Skeletal muscle satellite cell (primary cell): ENCODE measurements at regions not wholly inside any gene's neighbourhood (a gene's known extent, or its start where the extent isn't known, plus 50 kb on each side); places are given as distances from the start of the nearest gene placed in this dataset.

Source experiments
- H3K27me3 ChIP-seq: 2 replicates; pipeline ENCODE4 v1.7.0; 2013; ENCODE audit warnings: low read length; ENCODE audit not compliant: control insufficient read depth, insufficient read depth
- H3K36me3 ChIP-seq: 2 replicates; pipeline ENCODE4 v1.7.0; 2013; ENCODE audit warnings: mild to moderate bottlenecking, control low read depth, low read length; ENCODE audit not compliant: insufficient read depth
- H3K4me1 ChIP-seq: 2 replicates; pipeline ENCODE4 v1.7.0; 2013; ENCODE audit warnings: low read length; ENCODE audit not compliant: control insufficient read depth, insufficient read depth
- H3K4me2 ChIP-seq: 2 replicates; pipeline ENCODE4 v1.7.0; 2013; ENCODE audit warnings: mild to moderate bottlenecking, low read length
- H3K4me3 ChIP-seq: 2 replicates; pipeline ENCODE4 v1.7.0; 2013; ENCODE audit warnings: low read length
- H3K9ac ChIP-seq: 2 replicates; pipeline ENCODE4 v1.7.0; 2013; ENCODE audit warnings: mild to moderate bottlenecking, low read depth, low read length, moderate library complexity
- H3K9me3 ChIP-seq: replicated peaks from 2 replicates; pipeline ENCODE4 v1.7.0; 2013; ENCODE audit warnings: mild to moderate bottlenecking, control low read depth, low read length

GRCh38 chrX:51798701-51799100 lies 55.5 kb downstream of the GSPT2 start:
- no peak overlapping the region for H3K9ac ChIP-seq
- H3K4me2 ChIP-seq, result no peak overlapping the region
- no peaks in the 10 kb centered on the region for H3K36me3 ChIP-seq
- no peak overlapping the region for H3K4me3 ChIP-seq
- peaks cover 8% of the 10 kb centered on the region for H3K27me3 ChIP-seq
- H3K9me3 ChIP-seq, result no peaks in the 10 kb centered on the region
- H3K4me1 ChIP-seq, result no peaks in the 10 kb centered on the region

- peaks cover 4% of the 10 kb centered on the region for H3K27me3 ChIP-seq
- H3K4me1 ChIP-seq, result no peaks in the 10 kb centered on the region
- peak overlapping the region; percentile 75 for H3K4me3 ChIP-seq
- no peaks in the 10 kb centered on the region for H3K9me3 ChIP-seq
- H3K9ac ChIP-seq, result peak overlapping the region; percentile 83
- no peaks in the 10 kb centered on the region for H3K36me3 ChIP-seq
- peak overlapping the region; percentile 77 for H3K4me2 ChIP-seq
Measured at GRCh38 chrX:51802917-51803688, 59.9 kb downstream of the GSPT2 start.

- H3K27me3 ChIP-seq, result peaks cover 4% of the 10 kb centered on the region
- H3K36me3 ChIP-seq, result no peaks in the 10 kb centered on the region
- H3K9me3 ChIP-seq, result no peaks in the 10 kb centered on the region
- no peaks in the 10 kb centered on the region for H3K4me1 ChIP-seq
- peak overlapping the region; percentile 83 for H3K9ac ChIP-seq
- H3K4me3 ChIP-seq, result peak overlapping the region; percentile 75
- peak overlapping the region; percentile 77 for H3K4me2 ChIP-seq
Measured at GRCh38 chrX:51803833-51804232, 60.6 kb downstream of the GSPT2 start.

GRCh38 chrX:51804741-51805140 lies 61.5 kb downstream of the GSPT2 start:
- no peaks in the 10 kb centered on the region for H3K27me3 ChIP-seq
- H3K36me3 ChIP-seq, result no peaks in the 10 kb centered on the region
- no peaks in the 10 kb centered on the region for H3K9me3 ChIP-seq
- no peak overlapping the region for H3K4me2 ChIP-seq
- no peak overlapping the region for H3K4me3 ChIP-seq
- no peak overlapping the region for H3K9ac ChIP-seq
- no peaks in the 10 kb centered on the region for H3K4me1 ChIP-seq

GRCh38 chrX:51813886-51814460 lies 70.7 kb downstream of the GSPT2 start:
- H3K4me3 ChIP-seq, result no peak overlapping the region
- H3K9me3 ChIP-seq, result no peaks in the 10 kb centered on the region
- no peaks in the 10 kb centered on the region for H3K27me3 ChIP-seq
- no peaks in the 10 kb centered on the region for H3K4me1 ChIP-seq
- H3K36me3 ChIP-seq, result no peaks in the 10 kb centered on the region
- no peak overlapping the region for H3K4me2 ChIP-seq
- no peak overlapping the region for H3K9ac ChIP-seq

GRCh38 chrX:51824061-51824460 lies 69.4 kb upstream of the MAGED1 start:
- no peak overlapping the region for H3K4me2 ChIP-seq
- no peaks in the 10 kb centered on the region for H3K4me1 ChIP-seq
- H3K9ac ChIP-seq, result no peak overlapping the region
- no peaks in the 10 kb centered on the region for H3K27me3 ChIP-seq
- H3K9me3 ChIP-seq, result no peaks in the 10 kb centered on the region
- no peaks in the 10 kb centered on the region for H3K36me3 ChIP-seq
- no peak overlapping the region for H3K4me3 ChIP-seq

GRCh38 chrX:51825436-51825835 lies 68.0 kb upstream of the MAGED1 start:
- Histone ChIP-seq H3K9ac (no peak overlapping the region), H3K27me3 (no peaks in the 10 kb centered on the region), H3K9me3 (no peaks in the 10 kb centered on the region), H3K4me1 (no peaks in the 10 kb centered on the region), H3K36me3 (no peaks in the 10 kb centered on the region), H3K4me2 (no peak overlapping the region), H3K4me3 (no peak overlapping the region)

GRCh38 chrX:51834076-51834475 lies 59.3 kb upstream of the MAGED1 start:
- Histone ChIP-seq H3K4me3 (no peak overlapping the region), H3K36me3 (no peaks in the 10 kb centered on the region), H3K9ac (no peak overlapping the region), H3K27me3 (no peaks in the 10 kb centered on the region), H3K4me2 (no peak overlapping the region), H3K9me3 (no peaks in the 10 kb centered on the region), H3K4me1 (no peaks in the 10 kb centered on the region)

GRCh38 chrX:51836823-51837222 lies 56.6 kb upstream of the MAGED1 start:
- Histone ChIP-seq H3K4me2 (no peak overlapping the region), H3K9ac (no peak overlapping the region), H3K4me1 (no peaks in the 10 kb centered on the region), H3K27me3 (no peaks in the 10 kb centered on the region), H3K36me3 (no peaks in the 10 kb centered on the region), H3K9me3 (no peaks in the 10 kb centered on the region), H3K4me3 (no peak overlapping the region)

GRCh38 chrX:51837451-51837850 lies 56.0 kb upstream of the MAGED1 start:
- Histone ChIP-seq H3K9me3 (no peaks in the 10 kb centered on the region), H3K4me2 (no peak overlapping the region), H3K4me3 (no peak overlapping the region), H3K27me3 (no peaks in the 10 kb centered on the region), H3K4me1 (no peaks in the 10 kb centered on the region), H3K36me3 (no peaks in the 10 kb centered on the region), H3K9ac (no peak overlapping the region)

- H3K9ac ChIP-seq, result no peak overlapping the region
- H3K9me3 ChIP-seq, result no peaks in the 10 kb centered on the region
- H3K36me3 ChIP-seq, result no peaks in the 10 kb centered on the region
- H3K27me3 ChIP-seq, result no peaks in the 10 kb centered on the region
- no peak overlapping the region for H3K4me3 ChIP-seq
- H3K4me2 ChIP-seq, result no peak overlapping the region
- H3K4me1 ChIP-seq, result no peaks in the 10 kb centered on the region
Measured at GRCh38 chrX:51837921-51838320, 55.5 kb upstream of the MAGED1 start.
